Loucy (cell line): ENCODE measurements at regions not wholly inside any gene's neighbourhood (a gene's known extent, or its start where the extent isn't known, plus 50 kb on each side); places are given as distances from the start of the nearest gene placed in this dataset.

Source experiments
- H2AFZ ChIP-seq: fragments of 200-600 bp; sonication (generic); 2 replicates; pipeline ENCODE4 v1.6.0; 2016; ENCODE audit warnings: antibody characterized with exemption, mild to moderate bottlenecking, low read length, moderate library complexity
- H3F3A ChIP-seq: fragments of 200-600 bp; 2 replicates; pipeline ENCODE4 v1.6.0; 2016; ENCODE audit warnings: antibody characterized with exemption, low read depth, mild to moderate bottlenecking
- H3K27me3 ChIP-seq: fragments of 200-600 bp; sonication (generic); 2 replicates; pipeline ENCODE4 v1.6.1; 2014; ENCODE audit warnings: low read length, mild to moderate bottlenecking; ENCODE audit not compliant: insufficient read depth, poor library complexity, severe bottlenecking
- H3K36me3 ChIP-seq: fragments of 200-600 bp; sonication (generic); 2 replicates; pipeline ENCODE4 v1.6.1; 2016; ENCODE audit warnings: low read length; ENCODE audit not compliant: insufficient read depth
- H3K4me1 ChIP-seq: fragments of 200-600 bp; sonication (generic); 2 replicates; pipeline ENCODE4 v1.5.1; 2014; ENCODE audit warnings: low read length, mild to moderate bottlenecking; ENCODE audit not compliant: insufficient read depth, poor library complexity, severe bottlenecking
- H3K4me2 ChIP-seq: fragments of 200-600 bp; sonication (generic); 2 replicates; pipeline ENCODE4 v1.6.0; 2014; ENCODE audit warnings: antibody characterized with exemption, low read length, low read depth, mild to moderate bottlenecking; ENCODE audit not compliant: poor library complexity, severe bottlenecking
- H3K4me3 ChIP-seq: fragments of 200-600 bp; sonication (generic); 2 replicates; pipeline ENCODE4 v1.5.1; 2014; ENCODE audit warnings: low read length, mild to moderate bottlenecking, mixed read lengths; ENCODE audit not compliant: poor library complexity, severe bottlenecking
- H3K79me2 ChIP-seq: fragments of 200-600 bp; sonication (generic); 2 replicates; pipeline ENCODE4 v1.6.1; 2014; ENCODE audit warnings: low read length; ENCODE audit not compliant: insufficient read depth
- H3K9ac ChIP-seq: fragments of 200-600 bp; sonication (generic); 2 replicates; pipeline ENCODE4 v1.6.0; 2014; ENCODE audit warnings: mild to moderate bottlenecking, low read depth, low read length, moderate library complexity; ENCODE audit not compliant: poor library complexity, severe bottlenecking
- H3K9me2 ChIP-seq: fragments of 200-600 bp; sonication (generic); replicated peaks from 2 replicates; pipeline ENCODE4 v1.6.1; 2016; ENCODE audit warnings: low read depth, low read length, mixed read lengths
- H3K9me3 ChIP-seq: fragments of 200-600 bp; sonication (generic); 2 replicates; pipeline ENCODE4 v1.6.1; 2014; ENCODE audit warnings: mild to moderate bottlenecking, antibody characterized with exemption, low read length, low read depth; ENCODE audit not compliant: insufficient read depth
- H4K20me1 ChIP-seq: fragments of 200-600 bp; sonication (generic); 2 replicates; pipeline ENCODE4 v1.6.0; 2014; ENCODE audit warnings: antibody characterized with exemption, low read length, mild to moderate bottlenecking; ENCODE audit not compliant: insufficient read depth, poor library complexity, severe bottlenecking
- EZH2phosphoT487 ChIP-seq: fragments of 200-600 bp; IDR thresholded peaks from 2 replicates; pipeline ENCODE4 v1.6.1; 2018; ENCODE audit warnings: antibody characterized with exemption, mild to moderate bottlenecking, moderate library complexity, borderline replicate concordance
- TF ChIP-seq, protein P1 (sequence below): fragments of 200-600 bp; sonication (generic); conservative IDR thresholded peaks from 2 replicates; pipeline ENCODE4 v1.5.1; 2014; ENCODE audit warnings: mild to moderate bottlenecking, antibody characterized with exemption, low read length

DNA sequence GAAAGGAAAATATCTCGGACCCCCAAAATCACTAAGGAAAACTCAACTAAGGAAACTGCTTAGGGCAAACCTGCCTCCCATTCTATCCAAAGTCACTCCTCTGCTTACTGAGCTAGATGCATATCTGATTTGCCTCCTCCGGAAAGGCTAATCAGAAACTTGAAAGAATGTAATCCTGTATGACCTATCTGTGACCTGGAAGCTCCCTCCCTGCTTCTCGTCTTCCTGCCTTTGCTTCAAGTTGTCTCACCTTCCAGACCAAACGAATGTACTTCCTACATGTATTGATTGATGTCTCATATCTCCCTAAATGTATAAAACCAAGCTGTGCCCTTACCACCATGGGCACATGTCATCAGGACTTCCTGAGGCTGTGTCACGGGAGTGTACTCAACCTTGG, 58.1 kb upstream of the SEC61G start:
- Histone ChIP-seq H3K4me2 (no peak overlapping the region), H3K9ac (no peak overlapping the region), H3F3A (no peaks in the 10 kb centered on the region), H3K4me1 (no peaks in the 10 kb centered on the region), H3K9me3 (no peaks in the 10 kb centered on the region), H3K79me2 (no peaks in the 10 kb centered on the region), H4K20me1 (no peaks in the 10 kb centered on the region), H3K9me2 (no peaks in the 10 kb centered on the region), H3K27me3 (no peaks in the 10 kb centered on the region), H3K36me3 (no peaks in the 10 kb centered on the region), H3K4me3 (no peak overlapping the region), H2AFZ (no peak overlapping the region)
- TF ChIP-seq, protein P1, sequence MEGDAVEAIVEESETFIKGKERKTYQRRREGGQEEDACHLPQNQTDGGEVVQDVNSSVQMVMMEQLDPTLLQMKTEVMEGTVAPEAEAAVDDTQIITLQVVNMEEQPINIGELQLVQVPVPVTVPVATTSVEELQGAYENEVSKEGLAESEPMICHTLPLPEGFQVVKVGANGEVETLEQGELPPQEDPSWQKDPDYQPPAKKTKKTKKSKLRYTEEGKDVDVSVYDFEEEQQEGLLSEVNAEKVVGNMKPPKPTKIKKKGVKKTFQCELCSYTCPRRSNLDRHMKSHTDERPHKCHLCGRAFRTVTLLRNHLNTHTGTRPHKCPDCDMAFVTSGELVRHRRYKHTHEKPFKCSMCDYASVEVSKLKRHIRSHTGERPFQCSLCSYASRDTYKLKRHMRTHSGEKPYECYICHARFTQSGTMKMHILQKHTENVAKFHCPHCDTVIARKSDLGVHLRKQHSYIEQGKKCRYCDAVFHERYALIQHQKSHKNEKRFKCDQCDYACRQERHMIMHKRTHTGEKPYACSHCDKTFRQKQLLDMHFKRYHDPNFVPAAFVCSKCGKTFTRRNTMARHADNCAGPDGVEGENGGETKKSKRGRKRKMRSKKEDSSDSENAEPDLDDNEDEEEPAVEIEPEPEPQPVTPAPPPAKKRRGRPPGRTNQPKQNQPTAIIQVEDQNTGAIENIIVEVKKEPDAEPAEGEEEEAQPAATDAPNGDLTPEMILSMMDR, result no peak
- no peak for TF ChIP-seq EZH2phosphoT487

DNA sequence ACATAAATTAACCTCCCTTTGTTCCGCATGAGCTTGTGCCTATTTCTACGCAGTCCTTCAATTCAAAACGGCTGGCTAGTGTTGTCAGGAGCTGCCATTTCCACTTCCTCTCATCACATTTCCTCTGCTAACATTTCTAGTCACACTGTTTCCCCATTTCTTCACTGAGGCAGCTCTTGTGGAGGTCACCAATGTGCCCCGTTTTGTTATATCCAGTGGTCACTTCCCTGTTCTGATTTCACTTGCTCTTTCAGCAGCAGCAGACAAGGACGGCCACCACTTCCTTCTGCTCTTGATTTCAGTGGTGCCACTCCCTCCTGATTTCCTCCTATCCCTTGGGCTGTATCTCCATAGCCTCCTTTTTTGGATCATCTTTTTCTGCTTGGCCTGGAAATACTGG, 64.8 kb upstream of the SEC61G start:
- H3F3A ChIP-seq, result no peaks in the 10 kb centered on the region
- H3K36me3 ChIP-seq, result no peaks in the 10 kb centered on the region
- H3K9me2 ChIP-seq, result no peaks in the 10 kb centered on the region
- H3K4me1 ChIP-seq, result no peaks in the 10 kb centered on the region
- no peaks in the 10 kb centered on the region for H4K20me1 ChIP-seq
- H3K9ac ChIP-seq, result no peak overlapping the region
- H3K79me2 ChIP-seq, result no peaks in the 10 kb centered on the region
- H3K4me3 ChIP-seq, result no peak overlapping the region
- TF ChIP-seq EZH2phosphoT487, result no peak
- H2AFZ ChIP-seq, result no peak overlapping the region
- no peaks in the 10 kb centered on the region for H3K9me3 ChIP-seq
- no peak overlapping the region for H3K4me2 ChIP-seq
- no peaks in the 10 kb centered on the region for H3K27me3 ChIP-seq

DNA sequence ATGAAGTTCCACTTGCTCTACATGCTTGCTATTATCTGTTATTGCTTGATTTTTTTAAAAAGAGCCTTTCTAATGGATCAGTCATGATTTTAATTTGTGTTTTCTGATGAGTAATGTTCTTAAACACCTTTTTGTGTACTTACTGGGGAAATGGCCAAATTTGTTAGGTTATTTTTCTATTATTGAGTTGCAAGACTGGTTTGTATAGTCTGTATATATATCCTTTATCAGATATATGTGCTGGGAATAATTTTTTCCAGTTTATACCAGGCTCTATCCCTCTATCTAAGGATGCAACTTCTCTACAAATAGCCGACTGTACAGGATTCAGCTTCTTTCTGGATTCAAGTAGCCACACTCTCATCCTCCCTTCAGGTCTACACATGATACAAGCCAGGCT, 65.6 kb upstream of the SEC61G start:
- Histone ChIP-seq H3K4me2 (no peak overlapping the region), H3K9ac (no peak overlapping the region), H3K36me3 (no peaks in the 10 kb centered on the region), H3K27me3 (no peaks in the 10 kb centered on the region), H3K79me2 (no peaks in the 10 kb centered on the region), H2AFZ (no peak overlapping the region), H3K4me3 (no peak overlapping the region), H3K4me1 (no peaks in the 10 kb centered on the region), H3K9me2 (no peaks in the 10 kb centered on the region), H3K9me3 (no peaks in the 10 kb centered on the region), H3F3A (no peaks in the 10 kb centered on the region), H4K20me1 (no peaks in the 10 kb centered on the region)
- TF ChIP-seq, protein P1, result no peak
- TF ChIP-seq EZH2phosphoT487, result no peak

DNA sequence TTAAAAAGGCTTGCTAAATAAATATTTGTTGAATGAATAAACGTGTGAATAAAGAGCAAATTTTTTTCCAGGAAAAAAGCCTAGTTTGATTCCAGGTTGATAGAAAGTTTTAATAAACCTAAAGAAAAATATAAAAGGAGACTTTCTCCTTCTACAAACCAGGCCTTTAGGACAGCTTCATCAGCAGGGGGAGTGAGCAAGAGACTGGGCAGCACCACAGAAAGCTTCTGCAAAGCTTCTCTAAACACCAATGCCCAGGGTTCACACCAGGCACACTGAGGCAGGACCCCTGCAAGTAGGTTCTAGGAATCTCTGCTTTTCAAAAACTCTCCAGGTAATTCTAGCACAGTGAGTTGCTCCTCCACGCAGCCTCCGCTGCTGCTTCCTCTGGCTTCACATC, 66.4 kb upstream of the SEC61G start:
- TF ChIP-seq, protein P1, result no peak
- TF ChIP-seq EZH2phosphoT487, result no peak
- Histone ChIP-seq H3K27me3 (no peaks in the 10 kb centered on the region), H3F3A (no peaks in the 10 kb centered on the region), H3K4me3 (no peak overlapping the region), H3K9me3 (no peaks in the 10 kb centered on the region), H3K9ac (no peak overlapping the region), H3K9me2 (no peaks in the 10 kb centered on the region), H4K20me1 (no peaks in the 10 kb centered on the region), H3K4me1 (no peaks in the 10 kb centered on the region), H3K36me3 (no peaks in the 10 kb centered on the region), H3K79me2 (no peaks in the 10 kb centered on the region), H3K4me2 (no peak overlapping the region), H2AFZ (no peak overlapping the region)
